Natural killer cell (primary cell): ENCODE measurements at regions not wholly inside any gene's neighbourhood (a gene's known extent, or its start where the extent isn't known, plus 50 kb on each side); places are given as distances from the start of the nearest gene placed in this dataset.

Source experiments
- ATAC-seq, 3 donors: fragments of 150-1000 bp in 2 of 3; fragments of 200-7000 bp in 1 of 3; cut with Tn5 transposase; 1 replicate in 1 of 3; 2 replicates in 2 of 3; pipeline ENCODE4 v1.10.0; 2021; ENCODE audit warnings: mild to moderate bottlenecking in 2 of 3, moderate library complexity in 2 of 3
- DNase-seq, 2 donors: peaks; one replicate each; pipeline versions ENCODE4 v3.0.0 to v3.0.0-alpha.2; 2013 to 2021; ENCODE audit warnings: mixed read lengths in 1 of 2
- H3K27ac ChIP-seq: one replicate; pipeline ENCODE4 v1.5.1; 2013; ENCODE audit warnings: mild to moderate bottlenecking, low read length
- H3K27me3 ChIP-seq: one replicate; pipeline ENCODE4 v1.6.1; 2013; ENCODE audit warnings: low read length; ENCODE audit not compliant: control insufficient read depth, insufficient read depth
- H3K36me3 ChIP-seq: one replicate; pipeline ENCODE4 v1.6.1; 2013; ENCODE audit warnings: low read length; ENCODE audit not compliant: control insufficient read depth, insufficient read depth
- H3K4me1 ChIP-seq: one replicate; pipeline ENCODE4 v1.6.1; 2013; ENCODE audit warnings: low read length; ENCODE audit not compliant: control insufficient read depth, insufficient read depth
- H3K4me3 ChIP-seq: one replicate; pipeline ENCODE4 v1.5.1; 2013; ENCODE audit warnings: low read length
- H3K9me3 ChIP-seq: one replicate; pipeline ENCODE4 v1.6.1; 2013; ENCODE audit warnings: low read length; ENCODE audit not compliant: control insufficient read depth, insufficient read depth
- H3K27ac Mint-ChIP-seq, 2 donors: one replicate each; pipeline ENCODE4 v1.8.0; 2022; ENCODE audit warnings: mild to moderate bottlenecking in 2 of 2, mixed read lengths in 2 of 2, moderate library complexity in 1 of 2
- H3K27me3 Mint-ChIP-seq, 2 donors: one replicate each; pipeline ENCODE4 v1.8.0; 2022; ENCODE audit warnings: low read depth in 2 of 2, mixed read lengths in 2 of 2
- H3K36me3 Mint-ChIP-seq: one replicate; pipeline ENCODE4 v1.8.0; 2022; ENCODE audit warnings: mixed read lengths
- H3K4me1 Mint-ChIP-seq, 2 donors: one replicate each; pipeline ENCODE4 v1.8.0; 2022; ENCODE audit warnings: mixed read lengths in 2 of 2
- H3K4me3 Mint-ChIP-seq: one replicate; pipeline ENCODE4 v1.8.0; 2022; ENCODE audit warnings: mild to moderate bottlenecking, moderate library complexity, mixed read lengths
- H3K9me3 Mint-ChIP-seq, 2 donors: one replicate each; pipeline ENCODE4 v1.8.0; 2022; ENCODE audit warnings: mixed read lengths in 2 of 2
- WGBS: methylation state at CpG from one replicate; pipeline ENCODE4 v1.1.7; 2013; ENCODE audit warnings: missing lambda C conversion rate; ENCODE audit not compliant: insufficient coverage; 5-methylcytosine and 5-hydroxymethylcytosine counted together
- intact Hi-C: fragments of 100-400 bp; cut with micrococcal nuclease; formaldehyde crosslinking; loops from one replicate; pipeline ENCODE4 v1.14.2; 2022
- TF ChIP-seq, protein P1 (sequence below): fragments of 200-600 bp; IDR thresholded peaks from one replicate; pipeline ENCODE4 v1.8.0; 2022; ENCODE audit warnings: antibody characterized with exemption

DNA sequence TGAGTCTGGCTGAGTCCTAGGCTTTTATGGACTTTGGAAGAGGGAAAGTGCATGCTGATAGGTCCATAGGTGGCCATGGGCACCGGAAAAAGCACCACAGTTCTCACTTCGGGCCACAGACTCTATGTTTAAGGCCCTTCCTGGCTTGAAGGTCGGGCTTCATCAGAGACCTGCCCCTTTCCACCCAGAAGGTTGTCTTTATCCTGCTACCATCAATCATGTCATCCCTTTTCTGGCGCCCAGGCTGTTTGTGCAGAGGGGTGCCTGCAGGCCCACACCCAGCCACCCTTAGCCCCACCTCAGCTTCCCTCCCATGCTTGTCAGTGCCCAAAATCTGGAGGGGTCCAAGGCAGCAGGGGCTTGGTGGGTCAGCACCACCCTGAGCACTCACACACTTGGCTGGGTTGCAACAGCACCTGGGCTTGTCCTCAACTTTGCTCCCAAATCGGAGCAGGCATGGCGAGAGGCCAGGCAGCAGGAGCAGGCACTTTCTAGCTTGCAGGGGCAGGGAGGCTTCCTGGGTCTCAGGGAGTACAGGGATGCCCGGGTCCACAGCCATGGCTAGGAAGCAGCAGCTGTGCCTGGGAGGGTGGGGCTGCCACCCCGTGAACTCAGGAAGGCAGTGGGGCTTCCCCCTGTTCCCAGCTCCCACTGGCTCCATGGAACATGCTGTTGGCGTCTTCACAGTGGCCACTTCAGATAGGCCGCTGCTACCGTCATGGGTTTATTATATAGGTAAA, 63.8 kb upstream of the TOM1L1 start:
- TF ChIP-seq, protein P1, sequence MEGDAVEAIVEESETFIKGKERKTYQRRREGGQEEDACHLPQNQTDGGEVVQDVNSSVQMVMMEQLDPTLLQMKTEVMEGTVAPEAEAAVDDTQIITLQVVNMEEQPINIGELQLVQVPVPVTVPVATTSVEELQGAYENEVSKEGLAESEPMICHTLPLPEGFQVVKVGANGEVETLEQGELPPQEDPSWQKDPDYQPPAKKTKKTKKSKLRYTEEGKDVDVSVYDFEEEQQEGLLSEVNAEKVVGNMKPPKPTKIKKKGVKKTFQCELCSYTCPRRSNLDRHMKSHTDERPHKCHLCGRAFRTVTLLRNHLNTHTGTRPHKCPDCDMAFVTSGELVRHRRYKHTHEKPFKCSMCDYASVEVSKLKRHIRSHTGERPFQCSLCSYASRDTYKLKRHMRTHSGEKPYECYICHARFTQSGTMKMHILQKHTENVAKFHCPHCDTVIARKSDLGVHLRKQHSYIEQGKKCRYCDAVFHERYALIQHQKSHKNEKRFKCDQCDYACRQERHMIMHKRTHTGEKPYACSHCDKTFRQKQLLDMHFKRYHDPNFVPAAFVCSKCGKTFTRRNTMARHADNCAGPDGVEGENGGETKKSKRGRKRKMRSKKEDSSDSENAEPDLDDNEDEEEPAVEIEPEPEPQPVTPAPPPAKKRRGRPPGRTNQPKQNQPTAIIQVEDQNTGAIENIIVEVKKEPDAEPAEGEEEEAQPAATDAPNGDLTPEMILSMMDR, result no peak
- H3K36me3 ChIP-seq, result no peaks in the 10 kb centered on the region
- no peak overlapping the region for H3K4me3 ChIP-seq
- no peak for DNase-seq
- Mint-ChIP-seq H3K9me3 (peaks cover 2 to 4% of the 10 kb centered on the region in 2 donors), H3K4me3 (no peak overlapping the region), H3K4me1 (no peaks in the 10 kb centered on the region), H3K27ac (no peak overlapping the region), H3K27me3 (no peaks in the 10 kb centered on the region), H3K36me3 (no peaks in the 10 kb centered on the region)
- intact Hi-C loops, result no loop called here
- no peak for ATAC-seq
- no peak overlapping the region for H3K27ac ChIP-seq
- H3K4me1 ChIP-seq, result no peaks in the 10 kb centered on the region
- no peaks in the 10 kb centered on the region for H3K27me3 ChIP-seq
- no peaks in the 10 kb centered on the region for H3K9me3 ChIP-seq
- 83% methylated on average over 8 of the region's 11 CpGs for WGBS

DNA sequence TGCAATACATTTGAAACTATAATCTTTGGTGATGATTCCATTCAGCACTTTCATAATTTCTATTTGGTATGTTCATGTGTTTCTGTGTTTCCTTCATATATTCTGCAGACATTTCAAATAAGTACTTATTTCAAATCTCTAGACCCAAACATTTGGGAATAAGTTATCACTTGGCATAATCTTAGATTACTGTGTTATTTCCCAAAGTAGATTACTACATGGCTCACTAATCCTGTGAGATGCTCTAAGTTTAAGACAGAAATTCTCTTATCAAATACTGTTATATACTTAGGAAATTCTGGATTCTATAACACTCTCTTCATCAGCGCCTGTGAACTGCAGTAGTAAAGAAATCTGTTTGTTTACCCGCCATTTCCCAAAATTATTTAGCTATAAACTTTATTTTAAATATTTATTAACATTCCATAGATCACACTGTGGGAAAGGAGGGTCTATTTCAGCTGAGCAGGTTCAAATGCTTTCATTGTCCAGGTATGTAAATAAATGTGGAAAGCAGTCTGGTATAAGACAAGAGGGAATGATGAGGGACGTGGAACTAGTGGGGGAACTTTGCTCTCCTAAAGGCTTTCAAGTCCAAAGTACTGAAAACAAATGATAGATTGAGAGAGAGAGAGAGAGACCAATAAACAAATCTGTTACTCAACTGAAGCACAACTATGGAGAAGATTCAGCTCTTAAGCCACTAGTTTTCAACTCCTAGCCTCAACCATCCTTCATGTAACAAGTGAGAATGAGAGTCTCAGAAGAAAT, 61.8 kb upstream of the TOM1L1 start:
- no peak overlapping the region for H3K27ac Mint-ChIP-seq
- no peaks in the 10 kb centered on the region for H3K27me3 ChIP-seq
- TF ChIP-seq, protein P1, result no peak
- H3K36me3 ChIP-seq, result no peaks in the 10 kb centered on the region
- DNase-seq (no peak), ATAC-seq (no peak)
- peaks cover 2 to 5% of the 10 kb centered on the region in 2 donors for H3K9me3 Mint-ChIP-seq
- H3K4me1 ChIP-seq, result no peaks in the 10 kb centered on the region
- H3K4me1 Mint-ChIP-seq, result no peaks in the 10 kb centered on the region
- WGBS, result 63% methylated on average over 1 of the region's 3 CpGs
- H3K36me3 Mint-ChIP-seq, result no peaks in the 10 kb centered on the region
- no peaks in the 10 kb centered on the region for H3K9me3 ChIP-seq
- H3K27ac ChIP-seq, result no peak overlapping the region
- no peak overlapping the region for H3K4me3 ChIP-seq
- no peaks in the 10 kb centered on the region for H3K27me3 Mint-ChIP-seq
- intact Hi-C loops, result no loop called here
- H3K4me3 Mint-ChIP-seq, result no peak overlapping the region

DNA sequence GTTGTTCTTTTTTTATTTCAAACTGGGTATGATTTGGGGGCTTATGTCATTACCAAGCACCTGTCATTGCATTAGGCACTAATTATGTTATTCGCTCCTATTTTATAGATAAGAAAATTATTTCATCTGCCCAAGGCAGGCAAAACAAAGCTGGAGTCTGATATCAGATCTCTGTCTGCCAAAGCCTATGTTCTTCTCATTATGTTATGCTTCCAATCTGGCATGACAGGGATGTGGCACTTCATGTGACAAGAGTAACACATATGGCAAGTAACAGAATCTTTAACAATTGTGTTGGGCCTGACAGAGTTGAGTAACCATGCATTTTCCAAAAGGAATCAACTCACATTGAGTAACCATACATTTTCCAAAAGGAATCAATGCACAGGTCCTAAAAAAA, 61.2 kb upstream of the TOM1L1 start:
- Histone ChIP-seq H3K27me3 (no peaks in the 10 kb centered on the region), H3K9me3 (no peaks in the 10 kb centered on the region), H3K4me3 (no peak overlapping the region), H3K27ac (no peak overlapping the region), H3K36me3 (no peaks in the 10 kb centered on the region), H3K4me1 (no peaks in the 10 kb centered on the region)
- TF ChIP-seq, protein P1, result no peak
- no peaks in the 10 kb centered on the region for H3K4me1 Mint-ChIP-seq
- no CpG with 5 or more reads among the region's 1 CpG for WGBS
- intact Hi-C loops, result no loop called here
- H3K27ac Mint-ChIP-seq, result no peak overlapping the region
- H3K27me3 Mint-ChIP-seq, result no peaks in the 10 kb centered on the region
- H3K36me3 Mint-ChIP-seq, result no peaks in the 10 kb centered on the region
- ATAC-seq (no peak), DNase-seq (no peak)
- peaks cover 2 to 5% of the 10 kb centered on the region in 2 donors for H3K9me3 Mint-ChIP-seq
- no peak overlapping the region for H3K4me3 Mint-ChIP-seq
